ENCODE measurements at regions not wholly inside any gene's neighbourhood (a gene's known extent, or its start where the extent isn't known, plus 50 kb on each side); places are given as distances from the start of the nearest gene placed in this dataset.

- H3K27ac ChIP-seq (ENCODE audit: control insufficient read depth, insufficient read depth, low read length), result no peak overlapping the region
- H4K20me1 ChIP-seq (ENCODE audit: control insufficient read depth, extremely low read depth, insufficient read depth, low read length), result no peaks in the 10 kb centered on the region
- no peak overlapping the region for H2AFZ ChIP-seq (ENCODE audit: control insufficient read depth, low read length)
- no peaks in the 10 kb centered on the region for H3K9me3 ChIP-seq (ENCODE audit: control insufficient read depth, low read depth, low read length)
- DNase-seq (ENCODE audit: low read depth, low spot score), result no peak
- no peaks in the 10 kb centered on the region for H3K79me2 ChIP-seq (ENCODE audit: control insufficient read depth, insufficient read depth, low read length)
- H3K4me2 ChIP-seq (ENCODE audit: control insufficient read depth, extremely low read depth, insufficient read depth, low read depth, low read length), result no peak overlapping the region
- H3K9ac ChIP-seq (ENCODE audit: control insufficient read depth, extremely low read depth, insufficient read depth, low read length), result no peak overlapping the region
- H3K9me1 ChIP-seq (ENCODE audit: control insufficient read depth, extremely low read depth, insufficient read depth, low read length), result no peaks in the 10 kb centered on the region
- TF ChIP-seq, protein P1, sequence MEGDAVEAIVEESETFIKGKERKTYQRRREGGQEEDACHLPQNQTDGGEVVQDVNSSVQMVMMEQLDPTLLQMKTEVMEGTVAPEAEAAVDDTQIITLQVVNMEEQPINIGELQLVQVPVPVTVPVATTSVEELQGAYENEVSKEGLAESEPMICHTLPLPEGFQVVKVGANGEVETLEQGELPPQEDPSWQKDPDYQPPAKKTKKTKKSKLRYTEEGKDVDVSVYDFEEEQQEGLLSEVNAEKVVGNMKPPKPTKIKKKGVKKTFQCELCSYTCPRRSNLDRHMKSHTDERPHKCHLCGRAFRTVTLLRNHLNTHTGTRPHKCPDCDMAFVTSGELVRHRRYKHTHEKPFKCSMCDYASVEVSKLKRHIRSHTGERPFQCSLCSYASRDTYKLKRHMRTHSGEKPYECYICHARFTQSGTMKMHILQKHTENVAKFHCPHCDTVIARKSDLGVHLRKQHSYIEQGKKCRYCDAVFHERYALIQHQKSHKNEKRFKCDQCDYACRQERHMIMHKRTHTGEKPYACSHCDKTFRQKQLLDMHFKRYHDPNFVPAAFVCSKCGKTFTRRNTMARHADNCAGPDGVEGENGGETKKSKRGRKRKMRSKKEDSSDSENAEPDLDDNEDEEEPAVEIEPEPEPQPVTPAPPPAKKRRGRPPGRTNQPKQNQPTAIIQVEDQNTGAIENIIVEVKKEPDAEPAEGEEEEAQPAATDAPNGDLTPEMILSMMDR (optimal IDR thresholded peaks at IDR 0.05 in 1 of 3, IDR thresholded peaks at IDR 0.05 in 1 of 3, conservative IDR thresholded peaks at IDR 0.05 in 1 of 3; ENCODE audit: extremely low read depth in 1 of 3, insufficient read depth in 2 of 3, low read length in 3 of 3), result no peak
- no peak for TF ChIP-seq EZH2 (IDR thresholded peaks at IDR 0.05; ENCODE audit: low read length)
- H3K4me3 ChIP-seq (ENCODE audit: control insufficient read depth in 2 of 3, extremely low read depth in 1 of 3, insufficient read depth in 2 of 3, low read depth in 1 of 3, low read length in 3 of 3), result no peak overlapping the region
- FAIRE-seq, result no peak
- H3K4me1 ChIP-seq (ENCODE audit: control insufficient read depth, extremely low read depth, insufficient read depth, low read length), result no peaks in the 10 kb centered on the region
- no peaks in the 10 kb centered on the region for H3K27me3 ChIP-seq (ENCODE audit: control insufficient read depth, extremely low read depth, insufficient read depth, low read length)
- dilution Hi-C loops (cut with MboI; ENCODE audit: extremely low pct_ligation_motif_present, low sequenced_read_pairs), result no loop called here
- no peaks in the 10 kb centered on the region for H3K36me3 ChIP-seq (ENCODE audit: control insufficient read depth in 2 of 2, extremely low read depth in 1 of 2, insufficient read depth in 2 of 2, low read length in 2 of 2)
These were observed 69.8 kb downstream of the TMEM100 start for GRCh38 chr17:55652825-55653224.

DNA sequence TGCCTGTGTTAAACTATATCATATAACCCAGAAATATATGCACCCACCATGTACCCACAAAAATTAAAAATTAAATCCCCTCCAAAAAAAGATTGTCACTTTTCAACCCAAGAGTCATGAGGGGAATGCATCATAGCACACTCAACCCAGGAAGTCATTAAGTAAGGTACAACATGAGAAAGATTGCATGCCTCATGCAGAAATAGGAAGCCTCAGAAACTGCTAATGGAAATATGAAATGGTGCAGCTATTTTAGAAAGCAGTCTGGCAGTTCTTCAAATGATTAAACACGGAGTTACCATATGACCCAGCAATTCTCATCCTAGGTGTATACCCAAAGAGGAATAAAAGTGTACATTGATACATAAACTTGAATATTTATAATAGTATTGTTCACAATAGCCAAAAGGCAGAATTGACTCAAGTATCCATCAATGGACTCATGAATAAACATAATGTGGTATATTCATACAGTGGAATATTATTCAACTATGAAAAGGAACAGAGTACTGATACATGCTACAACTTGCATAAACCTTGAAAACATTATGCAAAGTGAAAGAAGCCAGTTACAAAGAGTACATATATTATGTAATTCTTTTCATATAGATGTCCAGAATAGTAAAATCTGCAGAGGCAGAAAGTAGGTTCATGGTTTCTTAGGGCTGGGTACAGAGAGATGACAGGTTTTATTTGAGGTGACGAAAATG lies 70.4 kb downstream of the TMEM100 start:
- Histone ChIP-seq H2AFZ (ENCODE audit: control insufficient read depth, low read length) (no peak overlapping the region), H3K79me2 (ENCODE audit: control insufficient read depth, insufficient read depth, low read length) (no peaks in the 10 kb centered on the region), H3K4me1 (ENCODE audit: control insufficient read depth, extremely low read depth, insufficient read depth, low read length) (no peaks in the 10 kb centered on the region), H3K4me2 (ENCODE audit: control insufficient read depth, extremely low read depth, insufficient read depth, low read depth, low read length) (no peak overlapping the region), H4K20me1 (ENCODE audit: control insufficient read depth, extremely low read depth, insufficient read depth, low read length) (no peaks in the 10 kb centered on the region), H3K4me3 (ENCODE audit: control insufficient read depth in 2 of 3, extremely low read depth in 1 of 3, insufficient read depth in 2 of 3, low read depth in 1 of 3, low read length in 3 of 3) (no peak overlapping the region), H3K27ac (ENCODE audit: control insufficient read depth, insufficient read depth, low read length) (no peak overlapping the region), H3K9ac (ENCODE audit: control insufficient read depth, extremely low read depth, insufficient read depth, low read length) (no peak overlapping the region), H3K36me3 (ENCODE audit: control insufficient read depth in 2 of 2, extremely low read depth in 1 of 2, insufficient read depth in 2 of 2, low read length in 2 of 2) (no peaks in the 10 kb centered on the region), H3K9me3 (ENCODE audit: control insufficient read depth, low read depth, low read length) (no peaks in the 10 kb centered on the region), H3K9me1 (ENCODE audit: control insufficient read depth, extremely low read depth, insufficient read depth, low read length) (no peaks in the 10 kb centered on the region), H3K27me3 (ENCODE audit: control insufficient read depth, extremely low read depth, insufficient read depth, low read length) (no peaks in the 10 kb centered on the region)
- TF ChIP-seq EZH2 (IDR thresholded peaks at IDR 0.05; ENCODE audit: low read length), result no peak
- DNase-seq (ENCODE audit: low read depth, low spot score) (no peak), FAIRE-seq (no peak)
- dilution Hi-C loops (cut with MboI; ENCODE audit: extremely low pct_ligation_motif_present, low sequenced_read_pairs), result no loop called here

Measured in keratinocyte (primary cell).